ENCODE measurements at regions not wholly inside any gene's neighbourhood (a gene's known extent, or its start where the extent isn't known, plus 50 kb on each side); places are given as distances from the start of the nearest gene placed in this dataset.

DNA sequence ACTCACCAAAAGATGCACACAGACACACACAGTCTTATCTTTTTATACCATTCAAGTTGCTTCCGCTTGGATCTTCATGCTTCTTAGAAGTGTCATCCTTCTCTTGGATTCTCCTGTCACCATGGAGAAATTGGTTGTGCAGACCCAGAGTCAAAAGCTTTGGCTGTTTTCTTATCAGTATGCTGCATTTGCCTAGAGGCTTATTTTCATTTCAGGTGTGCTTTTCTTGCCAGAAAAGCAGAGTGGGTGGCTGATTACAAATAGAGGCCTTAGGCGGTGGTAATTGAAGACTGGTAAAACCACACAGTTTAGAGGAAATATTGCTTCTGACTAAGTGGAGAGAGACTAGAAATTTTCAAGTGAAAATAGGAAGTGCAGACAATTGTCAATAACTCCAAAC lies 70.2 kb upstream of the TLE4 start (continued):
- TF ChIP-seq EGR1 (IDR thresholded peaks at IDR 0.05; ENCODE audit: borderline replicate concordance, low read depth, low read length) (no peak), POLR2AphosphoS5 (IDR thresholded peaks at IDR 0.05; ENCODE audit: low read depth, low read length) (no peak), SUZ12 (IDR thresholded peaks at IDR 0.05; ENCODE audit: low read length) (no peak)
